Left ventricle myocardium inferior (tissue), 1 donor: ENCODE measurements at regions not wholly inside any gene's neighbourhood (a gene's known extent, or its start where the extent isn't known, plus 50 kb on each side); places are given as distances from the start of the nearest gene placed in this dataset.

Experiments used
- DNase-seq: peaks from one replicate; pipeline ENCODE4 v3.0.0-alpha.2; 2020
- H3K27ac ChIP-seq: fragments of 200-600 bp; replicated peaks from 2 replicates; pipeline ENCODE4 v1.8.0; 2021
- H3K27me3 ChIP-seq: fragments of 200-600 bp; 2 replicates; pipeline ENCODE4 v1.8.0; 2021; ENCODE audit warnings: low read depth
- H3K36me3 ChIP-seq: fragments of 200-600 bp; 2 replicates; pipeline ENCODE4 v1.8.0; 2021
- H3K4me1 ChIP-seq: fragments of 200-600 bp; 2 replicates; pipeline ENCODE4 v1.8.0; 2021
- H3K4me3 ChIP-seq: fragments of 200-600 bp; 2 replicates; pipeline ENCODE4 v1.8.0; 2021; ENCODE audit warnings: mild to moderate bottlenecking, moderate library complexity
- H3K9me3 ChIP-seq: fragments of 200-600 bp; replicated peaks from 2 replicates; pipeline ENCODE4 v1.8.0; 2021
- intact Hi-C: fragments of 100-400 bp; cut with micrococcal nuclease; formaldehyde crosslinking; loops from one replicate; pipeline ENCODE4 v1.11.0; 2022
- TF ChIP-seq, protein P1 (sequence below): fragments of 200-600 bp; IDR thresholded peaks from 2 replicates; pipeline ENCODE4 v1.8.0; 2021; ENCODE audit warnings: antibody characterized with exemption, mild to moderate bottlenecking, borderline replicate concordance
- donor health status: DM: no; HTN: yes; CAD: no; lungs with severe emphysema.

DNA sequence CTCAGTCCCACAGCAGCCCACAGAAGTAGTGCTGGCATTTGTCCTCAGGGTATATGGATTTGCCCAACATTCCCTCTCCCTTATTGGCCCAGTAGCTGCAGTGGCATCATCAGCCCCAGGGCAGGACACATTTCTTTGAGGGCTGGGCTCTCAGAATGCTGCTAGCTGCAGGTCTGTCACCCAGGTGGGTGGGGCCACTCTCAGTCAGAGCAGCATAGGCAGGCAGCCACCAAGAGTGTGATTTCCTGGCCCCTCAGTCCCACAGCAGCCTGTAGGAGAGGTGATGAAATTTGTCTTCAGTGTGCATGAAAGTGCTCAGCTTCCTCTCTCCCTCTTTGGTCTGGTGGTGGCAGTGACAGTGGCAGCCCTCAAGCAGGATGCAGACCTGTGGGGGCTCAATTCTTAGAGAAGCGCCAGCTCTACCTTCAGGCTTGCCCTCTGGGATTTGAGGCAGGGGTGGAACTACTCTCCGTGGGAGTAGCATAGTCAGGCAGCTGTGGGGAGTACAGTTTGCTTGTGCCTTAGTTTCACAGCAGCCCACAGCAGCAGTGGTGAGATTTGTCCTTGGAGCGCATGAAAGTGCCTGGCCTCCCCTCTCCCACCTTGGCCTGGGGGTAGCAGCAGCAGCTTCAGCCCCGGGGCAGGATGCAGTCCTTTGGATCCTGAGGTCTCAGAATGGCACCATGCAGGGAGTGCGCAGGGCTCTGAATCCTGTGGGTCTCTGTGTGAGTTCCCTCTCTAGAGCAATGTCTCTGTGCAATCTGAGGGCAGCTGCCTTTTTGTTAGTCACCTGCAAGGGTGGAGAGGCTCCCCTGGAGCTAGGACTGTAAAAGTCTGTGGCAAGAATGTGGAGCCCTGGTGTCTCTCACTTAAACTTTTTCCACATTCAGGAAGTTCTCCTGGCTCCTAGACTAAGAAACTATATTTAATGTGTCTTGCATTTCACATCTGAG is 1229.1 kb downstream of the ROBO2 start:
- Histone ChIP-seq H3K27ac (no peak overlapping the region), H3K4me1 (no peaks in the 10 kb centered on the region), H3K4me3 (no peak overlapping the region), H3K9me3 (peaks cover 34% of the 10 kb centered on the region), H3K36me3 (no peaks in the 10 kb centered on the region), H3K27me3 (no peaks in the 10 kb centered on the region)
- intact Hi-C loops, result no loop called here
- no peak for DNase-seq
- TF ChIP-seq, protein P1, sequence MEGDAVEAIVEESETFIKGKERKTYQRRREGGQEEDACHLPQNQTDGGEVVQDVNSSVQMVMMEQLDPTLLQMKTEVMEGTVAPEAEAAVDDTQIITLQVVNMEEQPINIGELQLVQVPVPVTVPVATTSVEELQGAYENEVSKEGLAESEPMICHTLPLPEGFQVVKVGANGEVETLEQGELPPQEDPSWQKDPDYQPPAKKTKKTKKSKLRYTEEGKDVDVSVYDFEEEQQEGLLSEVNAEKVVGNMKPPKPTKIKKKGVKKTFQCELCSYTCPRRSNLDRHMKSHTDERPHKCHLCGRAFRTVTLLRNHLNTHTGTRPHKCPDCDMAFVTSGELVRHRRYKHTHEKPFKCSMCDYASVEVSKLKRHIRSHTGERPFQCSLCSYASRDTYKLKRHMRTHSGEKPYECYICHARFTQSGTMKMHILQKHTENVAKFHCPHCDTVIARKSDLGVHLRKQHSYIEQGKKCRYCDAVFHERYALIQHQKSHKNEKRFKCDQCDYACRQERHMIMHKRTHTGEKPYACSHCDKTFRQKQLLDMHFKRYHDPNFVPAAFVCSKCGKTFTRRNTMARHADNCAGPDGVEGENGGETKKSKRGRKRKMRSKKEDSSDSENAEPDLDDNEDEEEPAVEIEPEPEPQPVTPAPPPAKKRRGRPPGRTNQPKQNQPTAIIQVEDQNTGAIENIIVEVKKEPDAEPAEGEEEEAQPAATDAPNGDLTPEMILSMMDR, result no peak

DNA sequence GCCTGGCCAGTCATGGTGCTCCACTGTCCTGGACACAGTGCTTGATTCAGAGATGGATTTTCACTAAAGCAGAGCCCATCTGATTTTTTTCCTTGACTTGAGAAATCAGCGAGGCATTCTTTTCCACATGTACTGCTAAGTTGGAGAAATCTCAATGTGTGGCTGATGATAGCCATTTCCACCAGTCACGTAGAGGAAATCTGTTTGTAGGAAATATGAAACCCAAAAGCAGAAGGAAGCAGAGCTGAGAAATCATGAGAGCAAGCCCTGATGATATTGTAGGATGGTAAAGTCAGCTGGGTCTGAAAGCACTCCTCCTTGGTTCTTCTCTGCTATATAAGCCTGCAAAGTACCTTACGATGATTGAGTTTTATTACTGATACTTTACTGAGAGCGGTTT is 1233.4 kb downstream of the ROBO2 start:
- intact Hi-C loops, result no loop called here
- DNase-seq, result no peak
- no peaks in the 10 kb centered on the region for H3K36me3 ChIP-seq
- TF ChIP-seq, protein P1, result no peak
- peaks cover under 1% of the 10 kb centered on the region for H3K9me3 ChIP-seq
- H3K27me3 ChIP-seq, result no peaks in the 10 kb centered on the region
- H3K4me1 ChIP-seq, result no peaks in the 10 kb centered on the region
- H3K4me3 ChIP-seq, result no peak overlapping the region
- H3K27ac ChIP-seq, result no peak overlapping the region

DNA sequence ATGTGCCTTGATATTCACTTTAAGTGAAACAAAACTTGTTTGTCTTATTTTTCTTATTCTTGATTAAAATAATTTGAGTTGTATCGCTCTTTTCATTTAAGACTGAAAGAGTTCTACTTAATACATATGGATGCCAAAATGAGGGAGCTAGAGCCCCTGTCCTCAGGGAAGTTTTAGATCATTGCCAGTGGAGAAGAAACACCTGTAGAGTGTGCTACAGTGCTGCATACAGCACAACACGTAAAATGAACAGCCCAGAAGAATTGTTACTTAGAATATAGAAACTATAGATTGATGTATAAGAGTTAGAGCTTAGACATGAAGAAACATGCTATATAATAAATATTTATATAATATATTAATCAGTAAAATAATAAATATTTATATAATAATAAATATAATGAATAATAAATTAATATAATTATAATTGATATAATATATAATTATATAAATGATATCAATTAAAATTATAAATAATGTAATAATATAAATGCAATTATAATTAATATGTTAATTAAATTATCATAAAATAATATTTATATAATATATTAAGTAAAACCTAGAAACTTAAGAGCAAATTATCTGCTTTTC is 1234.7 kb downstream of the ROBO2 start:
- intact Hi-C loops, result no loop called here
- TF ChIP-seq, protein P1, result no peak

DNA sequence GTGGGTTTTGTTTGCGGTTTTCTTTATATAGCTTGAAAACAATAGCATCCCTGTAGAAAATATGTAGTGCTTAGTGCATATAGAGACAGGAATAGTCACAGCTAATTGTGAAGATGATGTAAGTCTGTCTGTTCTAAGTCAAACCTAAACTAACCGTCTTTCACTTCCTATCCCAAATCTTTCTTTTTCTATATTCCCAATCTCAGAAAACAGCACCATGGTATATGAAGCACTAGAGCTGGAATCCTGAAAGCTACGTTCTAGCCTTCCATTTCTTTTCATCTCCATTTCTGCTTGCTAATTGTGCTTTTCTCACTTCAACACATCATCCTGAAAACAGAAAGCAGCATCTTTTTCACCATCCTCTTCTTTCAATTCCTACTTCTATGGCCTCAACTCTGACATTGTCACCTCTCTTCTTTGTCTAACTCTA is 1235.5 kb downstream of the ROBO2 start:
- H3K9me3 ChIP-seq, result no peaks in the 10 kb centered on the region
- no peak for DNase-seq
- no peaks in the 10 kb centered on the region for H3K4me1 ChIP-seq
- TF ChIP-seq, protein P1, result no peak
- no peaks in the 10 kb centered on the region for H3K27me3 ChIP-seq
- intact Hi-C loops, result no loop called here
- no peaks in the 10 kb centered on the region for H3K36me3 ChIP-seq
- H3K27ac ChIP-seq, result no peak overlapping the region
- H3K4me3 ChIP-seq, result no peak overlapping the region

More for the DNA sequence above, 1234.7 kb downstream of the ROBO2 start:
- Histone ChIP-seq H3K36me3 (no peaks in the 10 kb centered on the region), H3K27me3 (no peaks in the 10 kb centered on the region), H3K4me3 (no peak overlapping the region), H3K9me3 (no peaks in the 10 kb centered on the region), H3K27ac (no peak overlapping the region), H3K4me1 (no peaks in the 10 kb centered on the region)
- no peak for DNase-seq

DNA sequence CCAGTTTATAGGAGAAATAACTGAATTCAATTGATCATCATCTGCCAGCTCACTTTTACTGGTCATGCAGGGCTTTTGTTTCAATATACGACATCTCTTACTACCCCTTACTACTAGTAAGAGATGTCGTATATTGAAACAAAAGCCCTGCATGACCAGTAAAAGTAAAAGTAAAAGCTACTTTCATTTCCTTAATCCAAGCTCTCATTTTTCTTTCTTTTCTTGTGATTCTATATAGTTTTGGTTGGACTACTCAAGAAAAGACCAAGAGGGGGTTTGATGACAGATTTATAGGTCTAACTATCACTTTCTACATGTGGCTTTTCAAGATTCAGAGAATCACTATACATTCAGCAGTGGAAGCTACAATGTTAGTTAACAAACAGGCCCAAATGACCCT is 1237.3 kb downstream of the ROBO2 start:
- TF ChIP-seq, protein P1, result no peak
- Histone ChIP-seq H3K4me1 (no peaks in the 10 kb centered on the region), H3K4me3 (no peak overlapping the region), H3K9me3 (no peaks in the 10 kb centered on the region), H3K27me3 (no peaks in the 10 kb centered on the region), H3K27ac (no peak overlapping the region), H3K36me3 (no peaks in the 10 kb centered on the region)
- intact Hi-C loops, result no loop called here
- no peak for DNase-seq
